ENCODE measurements at regions not wholly inside any gene's neighbourhood (a gene's known extent, or its start where the extent isn't known, plus 50 kb on each side); places are given as distances from the start of the nearest gene placed in this dataset.
"Not testable (repeated sequence)": the region's sequence is repeated elsewhere in the genome, so short reads cannot be mapped to it uniquely, and the experiment has no call there.

DNA sequence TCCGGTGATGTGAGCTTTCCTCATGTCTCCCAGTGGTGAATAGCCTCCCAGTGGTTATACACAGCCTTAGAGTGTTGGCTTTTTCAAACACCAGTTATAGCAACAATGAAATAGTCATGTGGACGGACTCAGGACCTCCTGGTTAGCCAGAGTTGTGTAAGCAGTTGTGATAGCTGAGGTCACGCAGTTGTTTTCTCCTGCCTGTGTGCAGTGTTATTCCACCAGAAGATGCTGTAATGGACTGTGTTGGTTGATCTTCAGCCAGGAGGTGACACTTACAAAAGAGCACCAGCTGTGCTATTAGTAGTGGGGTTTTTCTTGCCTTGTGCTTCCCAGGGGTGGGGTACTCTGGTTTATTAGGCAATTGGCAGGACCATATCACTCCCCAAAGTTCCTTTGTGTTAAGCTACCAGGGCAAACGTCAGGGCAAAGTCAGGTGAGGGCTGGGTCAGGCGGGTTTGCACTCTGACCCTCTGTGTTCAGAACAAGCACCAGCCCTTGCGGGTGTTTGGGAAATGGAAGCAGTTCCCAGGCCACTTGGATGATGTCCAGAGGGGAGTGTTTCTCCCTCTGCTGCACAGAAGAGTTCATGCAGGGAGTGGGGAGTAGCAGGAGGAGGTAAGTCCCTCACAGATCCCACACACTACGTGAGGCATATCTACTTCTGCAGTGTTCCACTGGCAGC is 252.6 kb downstream of the TMEM47 start:
- DNase-seq (ENCODE audit: low read depth, low spot score), result no peak

DNA sequence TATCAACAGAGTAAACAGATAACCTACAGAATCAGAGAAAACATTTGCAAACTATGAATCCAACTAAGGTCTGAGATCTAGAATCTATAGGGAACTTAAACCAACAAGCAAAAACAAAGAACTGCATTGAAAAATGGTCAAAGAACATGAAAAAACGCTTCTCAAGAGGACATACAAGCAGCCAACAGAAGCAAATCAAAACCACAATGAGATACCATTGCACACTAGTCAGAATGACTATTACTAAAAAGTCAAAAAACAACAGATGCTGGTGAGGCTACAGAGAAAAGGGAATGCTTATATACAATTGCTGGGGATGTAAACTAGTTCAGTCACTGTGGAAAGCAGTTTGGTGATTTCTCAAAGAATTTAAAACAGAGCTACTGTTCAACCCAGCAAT is 255.7 kb downstream of the TMEM47 start:
- DNase-seq (ENCODE audit: low read depth, low spot score), result no peak

DNA sequence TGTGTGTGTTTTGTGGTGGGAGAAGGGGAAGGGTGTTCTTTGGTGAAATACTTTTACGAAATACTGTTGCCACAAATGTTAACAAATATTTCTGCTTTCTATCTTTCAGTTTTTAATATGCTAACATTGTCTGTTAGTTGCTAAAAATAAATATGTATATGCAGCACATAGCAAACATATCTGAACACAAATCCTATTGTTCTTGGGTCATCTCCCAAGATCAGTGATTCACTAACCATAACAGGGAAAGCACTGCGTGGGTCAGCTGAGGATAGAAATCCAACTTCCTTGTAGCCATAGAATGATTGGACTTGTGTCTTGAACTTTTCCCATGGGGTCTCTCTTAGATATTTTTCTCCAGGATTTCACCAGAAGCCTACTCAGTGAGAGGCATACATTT is 250.3 kb upstream of the FAM47A start:
- no peak for DNase-seq (ENCODE audit: low read depth, low spot score)

DNA sequence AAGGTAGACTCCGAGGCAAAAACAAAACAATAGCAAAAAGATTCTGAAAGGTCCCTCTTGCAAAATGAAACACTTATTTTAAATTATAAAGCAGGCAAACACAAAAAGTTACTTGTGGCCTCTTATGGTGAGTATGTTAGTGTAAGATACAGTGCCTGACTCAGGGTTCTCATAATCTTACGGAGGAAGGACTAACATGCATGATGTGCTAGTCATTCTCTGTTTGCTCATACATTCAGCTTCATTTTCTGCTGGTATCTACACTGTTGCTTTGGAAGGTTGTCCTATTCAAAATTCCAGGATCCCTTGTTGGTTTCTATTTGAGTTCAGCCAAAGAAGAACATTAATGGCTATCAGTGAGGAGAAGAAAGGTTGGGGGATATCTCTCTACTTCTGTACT is 249.1 kb upstream of the FAM47A start:
- DNase-seq (ENCODE audit: low read depth, low spot score), result no peak

DNA sequence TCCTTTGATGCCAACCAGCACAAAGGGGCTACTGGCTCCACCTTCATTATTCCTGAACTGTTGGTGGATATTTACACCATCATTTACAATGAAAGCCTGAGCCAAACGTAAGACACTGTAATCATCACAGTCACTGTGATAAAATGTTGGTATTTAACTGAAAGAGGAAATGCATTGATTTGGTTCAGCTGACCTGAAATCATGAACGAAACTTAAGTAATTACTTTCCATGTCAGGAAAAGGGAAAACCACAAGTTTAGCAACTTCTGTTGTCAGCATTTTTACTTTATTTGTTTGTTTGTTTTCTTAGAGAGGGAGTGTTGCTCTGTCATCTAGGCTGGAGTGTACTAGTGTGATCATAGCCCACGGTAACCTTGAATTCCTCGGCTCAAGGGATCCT is 247.8 kb upstream of the FAM47A start:
- DNase-seq (ENCODE audit: low read depth, low spot score), result no peak

DNA sequence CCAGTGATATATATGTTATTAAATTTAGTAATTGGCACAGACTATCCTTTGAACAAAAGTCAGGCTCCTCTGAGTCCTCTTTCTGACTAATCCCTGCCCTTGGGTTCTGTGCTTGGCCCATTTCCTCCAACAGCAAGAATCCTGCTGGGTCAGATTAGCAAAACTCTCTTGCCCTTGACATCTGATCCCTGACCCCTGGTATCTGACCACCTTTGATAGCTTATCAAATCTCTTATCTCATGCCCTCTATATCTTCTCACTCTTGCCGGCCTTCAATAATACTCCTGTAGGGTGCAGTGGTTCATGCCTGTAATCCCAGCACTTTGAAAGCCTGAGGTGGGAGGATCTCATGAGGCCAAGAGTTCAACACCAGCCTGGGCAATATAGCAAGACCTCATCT is 245.5 kb upstream of the FAM47A start:
- no peak for DNase-seq (ENCODE audit: low read depth, low spot score)

DNA sequence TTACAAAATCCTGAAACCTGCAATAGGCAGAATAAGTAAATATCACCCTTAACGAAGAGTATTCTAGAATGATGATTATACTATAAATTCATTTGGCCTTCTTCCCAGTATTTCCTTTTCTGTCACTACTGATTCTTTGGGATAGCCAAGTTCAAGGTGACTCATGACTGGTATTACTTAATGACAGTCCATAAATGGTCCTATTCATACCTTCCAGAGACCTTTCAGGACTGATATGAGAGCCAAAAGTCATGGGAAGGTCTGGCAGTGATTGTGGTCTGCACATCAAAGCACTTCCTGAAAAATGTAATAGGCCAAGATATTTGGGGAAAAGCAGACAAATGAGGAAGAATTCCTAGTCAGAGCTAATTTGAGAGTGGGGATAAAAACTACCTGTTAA is 239.6 kb upstream of the FAM47A start:
- no peak for DNase-seq (ENCODE audit: low read depth, low spot score)

DNA sequence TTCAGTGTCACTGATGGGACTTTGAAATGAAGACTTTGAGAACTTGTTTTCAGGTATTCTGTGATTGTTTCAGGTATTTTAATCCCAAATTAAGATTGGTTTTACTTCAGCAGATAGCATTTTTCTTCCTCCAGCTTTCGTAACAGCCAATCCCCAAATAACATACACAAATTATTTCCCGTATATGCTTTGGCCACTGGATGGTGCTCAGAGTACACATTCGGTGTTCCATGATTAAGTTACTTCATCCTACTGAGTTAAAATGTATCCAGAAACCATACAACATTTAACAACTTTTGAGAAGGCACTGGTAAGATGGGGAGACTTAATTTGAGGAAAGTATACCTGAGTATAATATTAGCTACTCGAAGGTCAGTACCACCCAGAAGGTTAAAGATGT is 233.4 kb upstream of the FAM47A start:
- peak; percentile 4 for DNase-seq (ENCODE audit: low read depth, low spot score)

DNA sequence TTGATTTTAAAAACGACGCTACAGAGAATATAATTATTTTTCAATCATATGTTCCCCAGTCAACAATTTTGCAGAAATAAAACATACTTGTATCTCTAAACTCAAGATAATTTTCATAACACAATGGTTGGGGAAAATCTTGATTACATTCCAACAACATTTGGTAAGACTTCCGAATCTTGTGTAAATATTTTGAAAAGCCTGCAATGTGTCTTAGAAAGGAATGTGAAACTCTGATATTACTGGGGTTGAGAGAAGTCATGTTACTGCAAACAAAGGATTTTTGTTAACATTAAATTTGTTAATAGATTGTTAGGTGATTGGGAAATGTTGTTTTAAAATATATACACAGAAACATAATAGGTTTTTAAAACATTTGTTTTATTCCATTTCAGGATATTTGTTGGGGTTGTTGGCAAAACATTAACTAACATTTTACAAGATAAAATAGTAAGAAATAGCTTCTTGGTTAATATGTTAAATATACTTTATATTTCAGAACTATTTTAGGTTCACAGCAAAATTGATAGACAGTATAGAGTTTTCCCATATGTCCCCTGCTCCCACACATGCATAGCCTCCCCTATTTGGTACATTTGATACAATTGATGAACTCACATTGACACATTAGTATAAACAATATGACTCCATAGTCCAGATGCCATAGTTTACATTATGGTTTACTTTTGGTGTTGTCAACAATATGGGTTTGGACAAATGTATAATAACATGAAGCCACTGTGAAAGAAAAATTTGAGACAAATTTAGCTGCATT is 218.6 kb upstream of the FAM47A start:
- no peak for DNase-seq (ENCODE audit: low read depth, low spot score)

DNA sequence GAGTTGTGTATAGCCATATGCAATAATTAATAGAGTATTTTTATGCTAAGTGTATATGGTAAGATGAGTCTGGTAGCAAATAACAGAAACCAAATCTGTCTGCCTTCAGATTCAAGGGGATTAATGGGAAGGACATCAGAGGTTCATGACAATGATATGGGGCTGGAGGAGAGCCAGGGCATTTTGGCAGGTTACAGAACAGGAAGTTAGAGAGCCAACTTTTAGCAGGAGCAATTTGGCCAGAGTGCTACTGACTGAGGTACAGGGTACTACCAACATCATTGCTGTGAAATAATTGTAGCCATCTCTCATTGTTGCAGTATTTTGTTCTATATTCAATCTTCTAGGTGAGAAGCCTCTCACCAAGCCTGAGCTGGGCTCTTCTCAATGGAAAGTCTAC is 210.9 kb upstream of the FAM47A start:
- DNase-seq (ENCODE audit: low read depth, low spot score), result no peak

DNA sequence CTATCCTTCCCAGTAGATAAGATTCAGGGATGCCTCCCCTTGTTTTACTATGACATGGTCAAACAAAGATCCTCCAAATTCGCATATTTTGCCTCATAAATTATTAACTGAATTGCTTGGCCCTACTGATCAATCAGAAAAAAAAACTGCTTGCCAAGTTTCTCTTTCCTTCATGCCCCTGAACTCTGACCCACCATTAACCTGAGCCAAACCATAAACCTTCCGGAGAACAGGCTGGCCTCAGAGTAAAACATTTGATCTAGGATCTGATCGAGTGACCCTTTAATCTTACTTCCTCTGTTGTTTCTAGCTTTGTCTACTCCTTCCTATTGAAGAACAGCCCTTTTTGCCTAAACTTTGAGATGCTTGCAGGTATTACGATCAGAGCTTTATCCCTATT is 209.7 kb upstream of the FAM47A start:
- no peak for DNase-seq (ENCODE audit: low read depth, low spot score)

DNA sequence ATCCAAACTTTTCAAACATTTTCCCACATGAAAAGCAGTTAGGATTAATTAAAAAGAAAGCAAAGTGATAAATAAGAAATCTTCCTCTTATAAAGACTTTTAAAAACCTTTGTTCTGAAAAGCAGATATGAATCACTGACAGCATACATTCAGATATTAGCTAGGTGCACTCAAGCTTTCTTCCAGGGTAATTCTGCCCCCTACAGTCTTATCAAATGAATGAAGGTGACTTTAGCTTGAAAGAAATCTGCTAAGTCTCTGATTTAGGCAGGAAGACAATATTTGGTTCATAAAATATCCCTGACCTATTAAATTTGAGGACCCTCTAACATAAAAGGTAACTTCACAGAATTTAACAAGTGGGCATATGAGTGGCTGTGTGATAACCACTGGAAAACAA is 209.1 kb upstream of the FAM47A start:
- no peak for DNase-seq (ENCODE audit: low read depth, low spot score)

DNA sequence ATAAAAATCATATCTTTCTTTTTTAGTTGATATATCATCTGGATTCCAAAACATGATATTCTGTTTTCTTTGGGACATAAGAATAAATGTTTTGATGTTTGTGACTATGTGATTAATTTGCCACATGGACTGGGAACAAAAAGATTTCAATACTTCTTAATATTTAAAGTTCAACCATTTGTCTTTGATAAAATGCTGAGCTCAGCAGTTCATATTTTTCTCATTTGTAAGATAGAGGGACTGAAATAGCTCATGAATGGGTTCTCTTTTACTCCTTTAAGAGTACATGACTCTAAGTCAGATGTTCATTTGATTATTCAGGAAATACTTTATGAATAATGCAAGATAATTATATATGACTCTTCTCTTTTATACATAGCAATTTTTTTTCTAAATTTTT is 205.9 kb upstream of the FAM47A start:
- no peak for DNase-seq (ENCODE audit: low read depth, low spot score)

DNA sequence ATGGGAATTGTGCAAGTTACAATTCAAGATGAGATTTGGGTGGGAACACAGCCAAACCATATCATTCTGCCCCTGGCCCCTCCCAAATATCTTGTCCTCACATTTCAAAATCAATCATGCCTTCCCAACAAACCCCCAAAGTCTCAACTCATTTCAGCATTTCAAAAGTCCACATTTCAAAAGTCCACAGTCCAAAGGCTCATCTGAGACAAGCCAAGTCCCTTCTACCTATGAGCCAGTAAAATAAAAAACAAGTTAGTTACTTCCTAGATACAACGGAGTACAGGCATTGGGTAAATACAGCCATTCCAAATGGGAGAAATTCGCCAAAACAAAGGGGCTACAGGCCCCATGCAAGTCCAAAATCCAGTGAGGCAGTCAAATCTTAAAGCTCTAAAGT is 203.3 kb upstream of the FAM47A start:
- not testable (repeated sequence) for DNase-seq (ENCODE audit: low read depth, low spot score)

DNA sequence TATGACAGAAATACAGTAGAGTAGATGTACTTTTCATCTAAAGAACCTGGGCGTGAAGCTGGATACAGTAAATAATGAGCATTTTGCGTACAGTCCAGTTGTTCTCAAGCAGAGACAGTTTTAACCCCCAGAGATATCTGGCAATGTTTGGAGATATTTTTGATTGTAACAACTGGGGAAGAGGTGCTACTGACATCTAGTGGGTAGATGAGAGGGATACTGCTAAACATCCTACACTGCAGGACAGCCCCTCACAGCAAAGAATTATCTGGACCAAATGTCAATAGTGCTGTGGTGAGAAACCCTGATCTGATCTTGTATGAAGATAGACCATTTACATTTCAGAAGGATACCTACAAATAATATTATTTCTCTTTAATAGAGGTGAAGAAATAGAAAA is 200.2 kb upstream of the FAM47A start:
- DNase-seq (ENCODE audit: low read depth, low spot score), result peak; percentile 3

DNA sequence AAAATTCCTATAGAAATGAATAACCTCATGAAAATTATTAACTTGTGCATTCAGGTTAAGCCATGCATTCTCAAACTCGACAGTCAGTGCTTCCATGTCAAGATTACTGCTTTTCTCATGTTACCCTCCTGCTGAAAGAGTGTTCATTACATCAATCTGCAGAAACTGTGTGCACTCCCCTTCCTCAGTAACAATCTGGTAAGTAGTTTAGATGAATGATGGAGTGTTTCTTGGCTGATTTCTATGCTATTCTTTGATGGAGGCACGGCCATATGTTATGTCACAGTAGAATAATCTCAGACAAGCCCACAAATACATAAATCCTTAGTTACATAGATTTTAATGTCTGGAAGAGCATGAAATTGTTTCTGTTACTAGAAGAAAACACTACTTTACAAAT is 193.3 kb upstream of the FAM47A start:
- no peak for DNase-seq (ENCODE audit: low read depth, low spot score)

DNA sequence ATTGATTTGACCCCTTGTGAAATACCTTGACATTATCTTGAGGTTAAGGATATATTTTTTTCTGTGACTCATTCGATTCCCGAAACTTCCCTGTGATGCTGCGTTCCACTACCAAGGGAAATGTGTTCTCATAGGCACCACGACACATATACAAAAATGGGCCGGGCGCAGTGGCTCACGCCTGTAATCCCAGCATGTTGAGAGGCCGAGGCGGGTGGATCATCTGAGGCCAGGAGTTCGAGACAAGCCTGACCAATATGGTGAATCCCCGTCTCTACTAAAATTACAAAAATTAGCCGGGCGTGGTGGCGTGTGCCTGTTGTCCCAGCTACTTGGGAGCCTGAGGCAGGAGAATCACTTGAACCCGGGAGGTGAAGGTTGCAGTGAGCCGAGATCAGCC is 188.3 kb upstream of the FAM47A start:
- DNase-seq (ENCODE audit: low read depth, low spot score), result not testable (repeated sequence)

DNA sequence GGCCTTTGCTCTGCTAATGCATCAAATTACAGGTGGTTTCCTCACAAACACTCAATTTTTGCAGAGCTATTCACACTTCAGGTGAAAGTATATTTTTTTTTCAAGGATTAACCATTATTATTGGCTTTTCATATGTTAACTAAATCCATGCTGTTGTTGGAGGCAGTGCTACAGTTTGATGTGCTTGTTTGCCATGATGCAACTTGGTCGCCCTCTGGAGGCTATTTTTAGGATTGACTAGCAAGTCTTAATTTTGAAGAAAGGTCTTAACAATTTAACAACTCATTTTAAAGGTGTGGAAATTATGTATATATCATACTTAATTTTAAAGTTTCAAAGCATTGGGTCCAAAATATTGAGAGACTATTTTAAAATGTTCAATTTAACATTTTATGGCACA is 168.8 kb upstream of the FAM47A start:
- peak; percentile 45 for DNase-seq (ENCODE audit: low read depth, low spot score)

DNA sequence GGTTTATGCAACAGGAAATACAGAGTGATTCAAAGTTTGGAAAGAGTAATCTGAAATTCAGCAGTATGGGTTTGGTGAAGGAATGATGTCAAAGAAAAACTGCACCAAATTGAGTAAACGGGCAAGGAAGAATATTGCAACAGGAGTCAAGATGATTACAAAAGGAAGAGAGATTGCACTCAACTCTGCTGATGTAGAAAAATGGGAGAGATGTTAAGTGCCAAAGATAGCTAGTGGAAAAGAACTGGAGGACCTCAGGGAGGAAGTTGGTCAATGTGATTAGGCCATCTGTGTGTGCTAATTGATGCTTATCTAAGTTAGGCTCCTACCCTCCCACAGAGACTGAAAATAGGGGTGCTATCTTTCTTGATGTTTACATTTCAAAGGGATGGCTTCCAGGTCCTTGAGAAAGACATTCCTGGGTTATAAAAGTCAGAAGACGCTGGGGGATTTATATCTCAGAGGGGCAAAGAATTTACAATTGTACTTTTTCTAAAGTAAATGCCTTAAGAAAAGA is 167.4 kb upstream of the FAM47A start:
- no peak for DNase-seq (ENCODE audit: low read depth, low spot score)

DNA sequence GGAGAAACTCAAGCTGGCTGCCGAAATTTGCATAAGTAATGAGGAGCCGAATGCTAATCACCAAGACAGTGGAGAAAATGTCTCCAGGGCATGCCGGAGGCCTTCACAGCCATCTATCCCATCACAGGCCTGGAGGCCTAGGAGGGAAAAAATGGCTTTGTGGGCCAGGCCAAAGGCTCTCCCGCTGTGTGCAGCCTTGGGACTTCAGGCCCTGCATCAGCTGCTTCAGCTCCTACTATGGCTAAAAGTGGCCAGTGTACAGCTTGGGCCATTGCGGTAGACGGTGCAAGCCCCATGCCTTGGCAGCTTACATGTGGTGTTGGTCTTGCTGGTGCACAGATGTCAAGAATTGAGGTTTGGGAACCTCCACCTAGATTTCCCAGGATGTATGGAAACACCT is 162.6 kb upstream of the FAM47A start:
- no peak for DNase-seq (ENCODE audit: low read depth, low spot score)

DNA sequence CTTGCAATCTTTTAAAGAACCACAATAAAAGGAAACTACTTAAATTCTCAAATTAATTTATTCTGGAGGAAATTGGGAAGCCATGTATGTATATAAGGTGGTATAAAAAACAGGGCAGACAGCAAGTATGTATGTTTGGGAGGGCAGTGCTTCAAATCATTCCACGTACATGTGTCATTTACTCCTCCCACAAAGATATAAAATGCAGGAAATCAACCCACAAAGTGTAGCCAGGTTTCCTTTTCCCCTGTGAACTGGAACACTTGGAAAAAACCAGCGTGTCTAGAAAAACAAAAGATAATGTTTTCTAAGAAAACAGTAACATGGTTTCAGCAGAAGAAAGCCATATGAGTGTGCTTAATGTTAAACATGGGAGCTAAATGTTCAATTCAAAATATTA is 156.7 kb upstream of the FAM47A start:
- DNase-seq (ENCODE audit: low read depth, low spot score), result no peak

DNA sequence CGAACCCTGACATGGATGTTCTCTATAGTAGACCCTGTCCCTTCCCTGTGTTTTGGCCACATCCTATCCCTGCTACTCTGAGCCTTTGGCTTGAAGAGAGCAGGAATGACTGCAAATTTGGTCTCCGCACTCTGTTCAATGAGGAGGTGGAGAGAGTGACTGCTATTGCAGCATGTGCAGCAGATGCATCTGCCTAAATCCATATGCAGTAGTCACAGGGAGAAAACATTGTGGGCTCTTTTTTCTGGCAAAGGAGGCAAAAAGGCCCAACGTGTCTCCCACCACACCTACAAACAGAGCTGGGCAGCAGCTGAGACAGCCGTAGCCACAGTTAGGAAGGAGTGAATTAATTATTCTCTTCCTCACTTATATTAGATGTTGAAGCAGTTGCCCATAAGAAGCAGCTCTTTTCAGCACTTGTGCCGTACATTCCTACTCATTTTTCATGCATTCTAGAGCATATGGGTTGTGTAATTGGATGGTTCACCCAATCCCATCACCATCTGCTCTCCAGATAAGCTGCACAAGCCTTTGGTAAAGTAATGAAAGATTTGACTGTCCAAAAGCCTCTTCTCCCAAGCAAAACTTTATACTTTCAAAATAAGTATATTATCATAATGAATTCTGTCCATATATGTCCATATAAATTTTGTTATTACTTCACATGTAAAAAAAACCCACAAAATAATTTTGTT is 147.9 kb upstream of the FAM47A start:
- no peak for DNase-seq (ENCODE audit: low read depth, low spot score)

DNA sequence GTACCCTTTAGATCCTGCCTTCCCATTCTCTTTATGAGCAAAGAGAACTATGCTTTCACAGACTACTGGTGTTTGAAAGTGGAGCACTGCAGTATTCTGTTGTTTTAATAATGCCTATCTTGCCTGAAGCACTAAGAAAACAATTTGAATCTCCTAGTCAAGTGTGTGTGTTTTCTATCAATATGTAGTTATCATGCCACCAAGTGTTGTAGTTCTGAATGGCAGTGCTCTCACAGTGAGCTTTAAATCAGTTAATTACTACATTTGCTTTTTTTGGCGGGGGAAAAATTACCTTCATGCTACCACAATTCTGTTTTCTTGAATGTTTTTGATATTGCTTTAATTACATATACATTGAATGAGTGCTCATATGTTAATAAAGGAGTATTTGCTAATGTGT is 143.6 kb upstream of the FAM47A start:
- no peak for DNase-seq (ENCODE audit: low read depth, low spot score)
